Breast epithelium (tissue), 3 donors: ENCODE measurements at regions not wholly inside any gene's neighbourhood (a gene's known extent, or its start where the extent isn't known, plus 50 kb on each side); places are given as distances from the start of the nearest gene placed in this dataset.

ENCODE experiments used
- POLR2AphosphoS5 ChIP-seq, 3 donors: sonication (generic); formaldehyde crosslinking; IDR thresholded peaks; one replicate each; pipeline ENCODE4 v1.6.1; 2017; ENCODE audit warnings: antibody characterized with exemption in 3 of 3
- TF ChIP-seq, protein P1 (sequence below), 3 donors: fragments of 450-650 bp; IDR thresholded peaks; one replicate each; pipeline ENCODE4 v1.5.1; 2016 to 2017; ENCODE audit warnings: antibody characterized with exemption in 3 of 3, mild to moderate bottlenecking in 3 of 3, moderate library complexity in 3 of 3

DNA sequence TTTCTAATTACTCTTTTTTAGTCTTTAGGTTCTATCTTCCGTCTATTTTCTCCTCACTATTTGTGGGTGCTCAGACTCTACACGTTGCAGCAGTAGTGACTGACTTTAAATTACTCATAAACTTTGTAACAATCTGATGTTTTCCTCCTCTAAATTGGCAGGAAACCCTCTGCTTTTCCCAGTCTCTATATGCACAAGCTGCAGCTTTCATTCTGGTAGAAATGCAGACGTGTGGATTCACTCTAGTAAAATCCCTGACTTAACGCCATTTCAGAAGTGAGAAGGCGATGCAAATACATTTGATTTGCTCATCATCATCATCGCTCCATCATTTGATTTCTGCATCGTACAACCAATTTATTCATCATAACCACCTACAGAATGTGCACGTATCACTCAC, 561.0 kb upstream of the ZFHX3 start:
- TF ChIP-seq, protein P1, sequence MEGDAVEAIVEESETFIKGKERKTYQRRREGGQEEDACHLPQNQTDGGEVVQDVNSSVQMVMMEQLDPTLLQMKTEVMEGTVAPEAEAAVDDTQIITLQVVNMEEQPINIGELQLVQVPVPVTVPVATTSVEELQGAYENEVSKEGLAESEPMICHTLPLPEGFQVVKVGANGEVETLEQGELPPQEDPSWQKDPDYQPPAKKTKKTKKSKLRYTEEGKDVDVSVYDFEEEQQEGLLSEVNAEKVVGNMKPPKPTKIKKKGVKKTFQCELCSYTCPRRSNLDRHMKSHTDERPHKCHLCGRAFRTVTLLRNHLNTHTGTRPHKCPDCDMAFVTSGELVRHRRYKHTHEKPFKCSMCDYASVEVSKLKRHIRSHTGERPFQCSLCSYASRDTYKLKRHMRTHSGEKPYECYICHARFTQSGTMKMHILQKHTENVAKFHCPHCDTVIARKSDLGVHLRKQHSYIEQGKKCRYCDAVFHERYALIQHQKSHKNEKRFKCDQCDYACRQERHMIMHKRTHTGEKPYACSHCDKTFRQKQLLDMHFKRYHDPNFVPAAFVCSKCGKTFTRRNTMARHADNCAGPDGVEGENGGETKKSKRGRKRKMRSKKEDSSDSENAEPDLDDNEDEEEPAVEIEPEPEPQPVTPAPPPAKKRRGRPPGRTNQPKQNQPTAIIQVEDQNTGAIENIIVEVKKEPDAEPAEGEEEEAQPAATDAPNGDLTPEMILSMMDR (IDR thresholded peaks at IDR 0.05), result no peak
- TF ChIP-seq POLR2AphosphoS5 (IDR thresholded peaks at IDR 0.05), result no peak
